Kidney epithelial cell (primary cell): ENCODE measurements at regions not wholly inside any gene's neighbourhood (a gene's known extent, or its start where the extent isn't known, plus 50 kb on each side); places are given as distances from the start of the nearest gene placed in this dataset.
A peak's percentile ranks its signal among the peaks of the same experiment; 100 is the strongest.

ENCODE experiments used
- DNase-seq: peaks from one replicate; pipeline ENCODE4 v3.0.0-alpha.2; 2010; ENCODE audit warnings: low read depth
- H3K27me3 ChIP-seq: 2 replicates; pipeline ENCODE4 v1.6.0; 2011; ENCODE audit warnings: low read length; ENCODE audit not compliant: control insufficient read depth, insufficient read depth
- H3K36me3 ChIP-seq: 2 replicates; pipeline ENCODE4 v1.5.1; 2011; ENCODE audit warnings: low read length; ENCODE audit not compliant: control insufficient read depth, insufficient read depth
- H3K4me3 ChIP-seq: 2 replicates; pipeline ENCODE4 v1.5.1; 2011; ENCODE audit warnings: low read depth, mild to moderate bottlenecking, control low read depth, low read length
- CTCF ChIP-seq: IDR thresholded peaks from 2 replicates; pipeline ENCODE4 v1.5.1; 2011; ENCODE audit warnings: mild to moderate bottlenecking, moderate library complexity, low read length, control low read depth, inconsistent platforms; ENCODE audit not compliant: insufficient read depth, poor library complexity, severe bottlenecking

GRCh38 chr13:97621025-97621424, 187.1 kb downstream of the RAP2A start:
- H3K36me3 ChIP-seq: no peaks in the 10 kb centered on the region
- DNase-seq: no peak
- TF ChIP-seq CTCF: no peak
- H3K27me3 ChIP-seq: peaks cover 2% of the 10 kb centered on the region
- H3K4me3 ChIP-seq: no peak overlapping the region

- no peak for TF ChIP-seq CTCF
- DNase-seq: no peak
- H3K36me3 ChIP-seq: no peaks in the 10 kb centered on the region
- H3K27me3 ChIP-seq: peaks cover 2% of the 10 kb centered on the region
- H3K4me3 ChIP-seq: no peak overlapping the region
Measured at GRCh38 chr13:97621631-97622030, 187.7 kb downstream of the RAP2A start.

GRCh38 chr13:97627566-97627965, 193.6 kb downstream of the RAP2A start:
- no peaks in the 10 kb centered on the region for H3K36me3 ChIP-seq
- TF ChIP-seq CTCF: no peak
- no peak overlapping the region for H3K4me3 ChIP-seq
- peaks cover 2% of the 10 kb centered on the region for H3K27me3 ChIP-seq
- peak; percentile 10 for DNase-seq

GRCh38 chr13:97629601-97630272, 195.8 kb downstream of the RAP2A start:
- DNase-seq: no peak
- Histone ChIP-seq H3K4me3 (no peak overlapping the region), H3K27me3 (peaks cover 2% of the 10 kb centered on the region), H3K36me3 (no peaks in the 10 kb centered on the region)
- TF ChIP-seq CTCF: no peak

GRCh38 chr13:97630725-97631124, 196.8 kb downstream of the RAP2A start:
- DNase-seq: no peak
- no peaks in the 10 kb centered on the region for H3K36me3 ChIP-seq
- TF ChIP-seq CTCF: no peak
- H3K27me3 ChIP-seq: no peaks in the 10 kb centered on the region
- no peak overlapping the region for H3K4me3 ChIP-seq

GRCh38 chr13:97631158-97631557, 197.2 kb downstream of the RAP2A start:
- Histone ChIP-seq H3K4me3 (no peak overlapping the region), H3K27me3 (no peaks in the 10 kb centered on the region), H3K36me3 (no peaks in the 10 kb centered on the region)
- TF ChIP-seq CTCF: no peak
- no peak for DNase-seq
